Osteoblast (primary cell): ENCODE measurements at regions not wholly inside any gene's neighbourhood (a gene's known extent, or its start where the extent isn't known, plus 50 kb on each side); places are given as distances from the start of the nearest gene placed in this dataset.

ENCODE experiments used
- DNase-seq: peaks from one replicate; pipeline ENCODE4 v3.0.0; 2011; ENCODE audit warnings: low spot score, mixed read lengths; ENCODE audit not compliant: insufficient read length; ENCODE audit errors: missing footprints
- H2AFZ ChIP-seq: 2 replicates; pipeline ENCODE4 v1.6.0; 2011; ENCODE audit warnings: mild to moderate bottlenecking, low read length
- H3K27ac ChIP-seq: 2 replicates; pipeline ENCODE4 v1.5.1; 2011; ENCODE audit warnings: mild to moderate bottlenecking, low read depth, low read length, moderate library complexity
- H3K27me3 ChIP-seq: 2 replicates; pipeline ENCODE4 v1.6.0; 2012; ENCODE audit warnings: mild to moderate bottlenecking, control low read depth, inconsistent platforms, low read length, moderate library complexity; ENCODE audit not compliant: insufficient read depth
- H3K36me3 ChIP-seq: 2 replicates; pipeline ENCODE4 v1.5.1; 2011; ENCODE audit warnings: mild to moderate bottlenecking, low read length, control low read depth, moderate library complexity; ENCODE audit not compliant: insufficient read depth
- H3K4me1 ChIP-seq: 2 replicates; pipeline ENCODE4 v1.5.1; 2011; ENCODE audit warnings: mild to moderate bottlenecking, low read length, control low read depth, moderate library complexity; ENCODE audit not compliant: insufficient read depth
- H3K4me2 ChIP-seq: 2 replicates; pipeline ENCODE4 v1.6.0; 2011; ENCODE audit warnings: mild to moderate bottlenecking, low read length; ENCODE audit not compliant: insufficient read depth
- H3K4me3 ChIP-seq: fragments of 200-600 bp; sonication (generic); 3 replicates; pipeline ENCODE4 v1.5.1; 2012; ENCODE audit warnings: mild to moderate bottlenecking, low read length, inconsistent platforms; ENCODE audit not compliant: insufficient read depth
- H3K79me2 ChIP-seq: 2 replicates; pipeline ENCODE4 v1.6.0; 2012; ENCODE audit warnings: mild to moderate bottlenecking, low read length, control low read depth, inconsistent platforms; ENCODE audit not compliant: insufficient read depth
- H3K9me3 ChIP-seq: 2 replicates; pipeline ENCODE4 v1.5.1; 2011; ENCODE audit warnings: low read depth, low read length, control low read depth
- H4K20me1 ChIP-seq: 2 replicates; pipeline ENCODE4 v1.6.0; 2012; ENCODE audit warnings: mild to moderate bottlenecking, low read length, control low read depth; ENCODE audit not compliant: insufficient read depth
- CTCF ChIP-seq: IDR thresholded peaks from 2 replicates; pipeline ENCODE4 v1.5.1; 2011; ENCODE audit warnings: mild to moderate bottlenecking, low read depth, low read length, moderate library complexity; ENCODE audit errors: extremely low read depth

- H3K9me3 ChIP-seq, result no peaks in the 10 kb centered on the region
- no peak overlapping the region for H2AFZ ChIP-seq
- no peak overlapping the region for H3K4me3 ChIP-seq
- H4K20me1 ChIP-seq, result no peaks in the 10 kb centered on the region
- no peaks in the 10 kb centered on the region for H3K27me3 ChIP-seq
- no peak overlapping the region for H3K4me2 ChIP-seq
- H3K27ac ChIP-seq, result no peak overlapping the region
- no peaks in the 10 kb centered on the region for H3K79me2 ChIP-seq
- no peaks in the 10 kb centered on the region for H3K4me1 ChIP-seq
- TF ChIP-seq CTCF, result no peak
- no peaks in the 10 kb centered on the region for H3K36me3 ChIP-seq
- DNase-seq, result no peak
These were observed 765.3 kb downstream of the REEP3 start for GRCh38 chr10:64286533-64286932.

GRCh38 chr10:64288404-64288803 lies 767.2 kb downstream of the REEP3 start:
- TF ChIP-seq CTCF, result no peak
- Histone ChIP-seq H4K20me1 (no peaks in the 10 kb centered on the region), H3K4me1 (no peaks in the 10 kb centered on the region)

GRCh38 chr10:64303566-64303965 lies 782.4 kb downstream of the REEP3 start:
- H3K9me3 ChIP-seq, result no peaks in the 10 kb centered on the region
- H3K4me2 ChIP-seq, result no peak overlapping the region
- no peaks in the 10 kb centered on the region for H4K20me1 ChIP-seq
- H3K27ac ChIP-seq, result no peak overlapping the region
- no peak for DNase-seq
- H2AFZ ChIP-seq, result no peak overlapping the region
- no peaks in the 10 kb centered on the region for H3K36me3 ChIP-seq
- no peaks in the 10 kb centered on the region for H3K4me1 ChIP-seq
- H3K79me2 ChIP-seq, result no peaks in the 10 kb centered on the region
- H3K4me3 ChIP-seq, result no peak overlapping the region
- no peaks in the 10 kb centered on the region for H3K27me3 ChIP-seq
- no peak for TF ChIP-seq CTCF

More at GRCh38 chr10:64288404-64288803, 767.2 kb downstream of the REEP3 start:
- no peaks in the 10 kb centered on the region for H3K27me3 ChIP-seq
- DNase-seq, result no peak
- H3K9me3 ChIP-seq, result no peaks in the 10 kb centered on the region
- no peak overlapping the region for H2AFZ ChIP-seq
- H3K27ac ChIP-seq, result no peak overlapping the region
- no peaks in the 10 kb centered on the region for H3K79me2 ChIP-seq
- no peaks in the 10 kb centered on the region for H3K36me3 ChIP-seq
- no peak overlapping the region for H3K4me2 ChIP-seq
- H3K4me3 ChIP-seq, result no peak overlapping the region

GRCh38 chr10:64306729-64307327 lies 785.6 kb downstream of the REEP3 start:
- Histone ChIP-seq H3K9me3 (no peaks in the 10 kb centered on the region), H2AFZ (no peak overlapping the region), H4K20me1 (no peaks in the 10 kb centered on the region), H3K27ac (no peak overlapping the region), H3K36me3 (no peaks in the 10 kb centered on the region), H3K4me1 (no peaks in the 10 kb centered on the region), H3K79me2 (no peaks in the 10 kb centered on the region), H3K4me3 (no peak overlapping the region), H3K27me3 (no peaks in the 10 kb centered on the region), H3K4me2 (no peak overlapping the region)
- no peak for TF ChIP-seq CTCF
- DNase-seq, result peak; percentile 57
